Fibroblast of mammary gland (primary cell): ENCODE measurements at regions not wholly inside any gene's neighbourhood (a gene's known extent, or its start where the extent isn't known, plus 50 kb on each side); places are given as distances from the start of the nearest gene placed in this dataset.

Experiments
- DNase-seq: peaks from one replicate; pipeline ENCODE4 v3.0.0-alpha.2; 2010; ENCODE audit warnings: low read depth
- H3K4me3 ChIP-seq: 2 replicates; pipeline ENCODE4 v1.5.1; 2011; ENCODE audit warnings: low read depth, mild to moderate bottlenecking, low read length, moderate library complexity; ENCODE audit not compliant: control insufficient read depth
- TF ChIP-seq, protein P1 (sequence below): conservative IDR thresholded peaks from 2 replicates; pipeline ENCODE4 v1.5.1; 2011; ENCODE audit warnings: low read depth, low read length, inconsistent platforms; ENCODE audit not compliant: control insufficient read depth, insufficient read depth

- TF ChIP-seq, protein P1, sequence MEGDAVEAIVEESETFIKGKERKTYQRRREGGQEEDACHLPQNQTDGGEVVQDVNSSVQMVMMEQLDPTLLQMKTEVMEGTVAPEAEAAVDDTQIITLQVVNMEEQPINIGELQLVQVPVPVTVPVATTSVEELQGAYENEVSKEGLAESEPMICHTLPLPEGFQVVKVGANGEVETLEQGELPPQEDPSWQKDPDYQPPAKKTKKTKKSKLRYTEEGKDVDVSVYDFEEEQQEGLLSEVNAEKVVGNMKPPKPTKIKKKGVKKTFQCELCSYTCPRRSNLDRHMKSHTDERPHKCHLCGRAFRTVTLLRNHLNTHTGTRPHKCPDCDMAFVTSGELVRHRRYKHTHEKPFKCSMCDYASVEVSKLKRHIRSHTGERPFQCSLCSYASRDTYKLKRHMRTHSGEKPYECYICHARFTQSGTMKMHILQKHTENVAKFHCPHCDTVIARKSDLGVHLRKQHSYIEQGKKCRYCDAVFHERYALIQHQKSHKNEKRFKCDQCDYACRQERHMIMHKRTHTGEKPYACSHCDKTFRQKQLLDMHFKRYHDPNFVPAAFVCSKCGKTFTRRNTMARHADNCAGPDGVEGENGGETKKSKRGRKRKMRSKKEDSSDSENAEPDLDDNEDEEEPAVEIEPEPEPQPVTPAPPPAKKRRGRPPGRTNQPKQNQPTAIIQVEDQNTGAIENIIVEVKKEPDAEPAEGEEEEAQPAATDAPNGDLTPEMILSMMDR = no peak
- no peak overlapping the region for H3K4me3 ChIP-seq
- no peak for DNase-seq
Measured at GRCh38 chr14:94701861-94702370, 68.0 kb downstream of the GSC start.

DNA sequence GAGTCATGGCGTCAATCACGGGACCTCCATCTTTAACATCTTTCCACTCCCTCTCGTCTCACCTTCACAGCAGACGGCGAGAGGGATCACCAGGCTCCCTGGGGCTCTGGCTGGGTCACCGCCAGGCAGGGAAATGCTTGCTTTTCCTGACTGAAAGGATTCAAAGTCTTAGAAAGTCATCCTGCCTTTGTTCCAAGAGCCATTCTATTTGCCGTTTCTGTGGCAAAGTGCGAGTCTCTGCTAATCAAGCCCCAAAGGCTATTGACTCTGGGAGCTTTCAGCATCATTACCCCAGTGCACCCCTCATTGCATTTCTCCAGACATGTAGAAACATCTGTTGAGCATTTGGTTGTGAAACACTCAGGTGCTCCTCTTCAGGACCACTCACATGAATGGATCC, 69.6 kb downstream of the GSC start:
- TF ChIP-seq, protein P1 = no peak
- no peak overlapping the region for H3K4me3 ChIP-seq
- DNase-seq = no peak

DNA sequence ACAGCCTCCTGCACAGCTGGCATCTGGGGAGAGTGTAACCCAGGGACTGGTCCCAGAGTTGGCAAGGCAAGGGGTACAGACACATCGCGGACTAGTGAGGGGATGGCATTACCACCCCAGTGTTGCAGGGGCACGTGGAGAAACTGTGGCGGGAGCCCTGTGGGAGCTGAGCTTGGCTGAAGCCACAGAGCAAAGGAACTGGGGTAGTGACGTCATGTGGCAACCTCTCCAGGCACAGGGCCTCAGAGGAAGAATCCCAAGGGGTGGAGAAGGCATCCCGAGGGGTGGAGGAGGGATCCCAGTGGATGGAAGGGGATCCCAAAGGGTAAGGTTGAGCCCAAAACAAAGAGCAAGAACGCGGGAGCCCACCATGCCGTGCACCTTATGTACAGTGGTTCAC, 70.1 kb downstream of the GSC start:
- TF ChIP-seq, protein P1 = no peak
- no peak for DNase-seq
- no peak overlapping the region for H3K4me3 ChIP-seq

GRCh38 chr14:94697773-94698556, 71.9 kb downstream of the GSC start:
- no peak overlapping the region for H3K4me3 ChIP-seq
- TF ChIP-seq, protein P1 = no peak
- DNase-seq = no peak

- no peak overlapping the region for H3K4me3 ChIP-seq
- TF ChIP-seq, protein P1 = no peak
- DNase-seq = no peak
Measured at GRCh38 chr14:94696518-94696917, 73.4 kb downstream of the GSC start.

GRCh38 chr14:94695231-94695630, 74.7 kb downstream of the GSC start:
- TF ChIP-seq, protein P1 = no peak
- no peak for DNase-seq
- no peak overlapping the region for H3K4me3 ChIP-seq
